Liver (tissue), 8 donors: ENCODE measurements at regions not wholly inside any gene's neighbourhood (a gene's known extent, or its start where the extent isn't known, plus 50 kb on each side); places are given as distances from the start of the nearest gene placed in this dataset.

Experiments
- DNase-seq: peaks from one replicate; pipeline ENCODE4 v3.0.0-alpha.2; 2017; ENCODE audit warnings: low spot score
- H3K27ac ChIP-seq, 2 donors: one replicate each; pipeline ENCODE4 v1.7.0; 2013; ENCODE audit warnings: inconsistent platforms in 2 of 2, low read length in 2 of 2, control low read depth in 1 of 2, low read depth in 1 of 2, mild to moderate bottlenecking in 1 of 2
- H3K27me3 ChIP-seq, 4 donors: one replicate each; pipeline versions ENCODE4 v1.6.1 to v1.7.0; 2013; ENCODE audit warnings: low read length in 3 of 4, inconsistent platforms in 1 of 4, mild to moderate bottlenecking in 1 of 4, moderate library complexity in 1 of 4; ENCODE audit not compliant: control insufficient read depth in 4 of 4, insufficient read depth in 4 of 4
- H3K36me3 ChIP-seq, 4 donors: one replicate each; pipeline versions ENCODE4 v1.6.1 to v1.7.0; 2013; ENCODE audit warnings: low read length in 3 of 4, mild to moderate bottlenecking in 3 of 4, low read depth in 1 of 4, moderate library complexity in 1 of 4; ENCODE audit not compliant: control insufficient read depth in 4 of 4, insufficient read depth in 3 of 4
- H3K4me1 ChIP-seq, 4 donors: one replicate each; pipeline versions ENCODE4 v1.6.1 to v1.7.0; 2013; ENCODE audit warnings: low read length in 3 of 4, mild to moderate bottlenecking in 3 of 4, moderate library complexity in 1 of 4; ENCODE audit not compliant: control insufficient read depth in 4 of 4, insufficient read depth in 4 of 4
- H3K4me3 ChIP-seq, 3 donors: one replicate each; pipeline versions ENCODE4 v1.6.1 to v1.7.0; 2013; ENCODE audit warnings: low read length in 3 of 3, control low read depth in 1 of 3, low read depth in 1 of 3, mild to moderate bottlenecking in 1 of 3
- H3K9ac ChIP-seq, 2 donors: one replicate each; pipeline ENCODE4 v1.7.0; 2013; ENCODE audit warnings: low read length in 2 of 2, mild to moderate bottlenecking in 2 of 2, moderate library complexity in 2 of 2, control low read depth in 1 of 2, low read depth in 1 of 2
- H3K9me3 ChIP-seq, 4 donors: one replicate each; pipeline versions ENCODE4 v1.6.1 to v1.7.0; 2013; ENCODE audit warnings: low read length in 3 of 4; ENCODE audit not compliant: control insufficient read depth in 4 of 4
- EGR1 ChIP-seq, 2 donors: IDR thresholded peaks; 2 replicates each; pipeline ENCODE4 v1.6.1; 2016 to 2018; ENCODE audit warnings: antibody characterized with exemption in 2 of 2, low read depth in 2 of 2
- FOXA1 ChIP-seq: IDR thresholded peaks from 2 replicates; pipeline ENCODE4 v1.6.1; 2016; ENCODE audit warnings: antibody characterized with exemption
- FOXA2 ChIP-seq: IDR thresholded peaks from 2 replicates; pipeline ENCODE4 v1.6.1; 2016; ENCODE audit warnings: antibody characterized with exemption
- HNF4A ChIP-seq, 2 donors: conservative IDR thresholded peaks; 2 replicates each; pipeline ENCODE4 v1.6.1; 2016; ENCODE audit warnings: antibody characterized with exemption in 2 of 2, mild to moderate bottlenecking in 2 of 2
- HNF4G ChIP-seq: IDR thresholded peaks from 2 replicates; pipeline ENCODE4 v1.6.1; 2016; ENCODE audit warnings: antibody characterized with exemption
- JUND ChIP-seq, 2 donors: IDR thresholded peaks; 2 replicates each; pipeline ENCODE4 v1.6.1; 2016; ENCODE audit warnings: antibody characterized with exemption in 2 of 2
- NR2F2 ChIP-seq: IDR thresholded peaks from 2 replicates; pipeline ENCODE4 v1.6.1; 2016; ENCODE audit warnings: antibody characterized with exemption
- RAD21 ChIP-seq, 2 donors: IDR thresholded peaks; 2 replicates each; pipeline ENCODE4 v1.6.1; 2016; ENCODE audit warnings: antibody characterized with exemption in 2 of 2, mild to moderate bottlenecking in 2 of 2
- RXRA ChIP-seq, 2 donors: IDR thresholded peaks; 2 replicates each; pipeline ENCODE4 v1.6.1; 2017 to 2018; ENCODE audit warnings: antibody characterized with exemption in 2 of 2, mild to moderate bottlenecking in 1 of 2
- SP1 ChIP-seq: IDR thresholded peaks from 2 replicates; pipeline ENCODE4 v1.6.1; 2018; ENCODE audit warnings: antibody characterized with exemption, mild to moderate bottlenecking
- YY1 ChIP-seq: IDR thresholded peaks from 2 replicates; pipeline ENCODE4 v1.6.1; 2016; ENCODE audit warnings: antibody characterized with exemption, mild to moderate bottlenecking
- WGBS: extraction: QIAGEN DNeasy Blood & Tissue Kit; methylation state at CpG from one replicate; pipeline ENCODE4 v1.1.7; 2013; 5-methylcytosine and 5-hydroxymethylcytosine counted together
- TF ChIP-seq, protein P1 (sequence below): IDR thresholded peaks from 2 replicates; pipeline ENCODE4 v1.6.1; 2016; ENCODE audit warnings: antibody characterized with exemption, mild to moderate bottlenecking
- TF ChIP-seq, protein P2 (sequence below): IDR thresholded peaks from 2 replicates; pipeline ENCODE4 v1.6.1; 2016; ENCODE audit warnings: antibody characterized with exemption
- TF ChIP-seq, protein P3 (sequence below): IDR thresholded peaks from 2 replicates; pipeline ENCODE4 v1.6.1; 2016; ENCODE audit warnings: antibody characterized with exemption
- TF ChIP-seq, protein P4 (sequence below): fragments of 150-350 bp; IDR thresholded peaks from 2 replicates; pipeline ENCODE4 v1.5.1; 2017; ENCODE audit warnings: improper control_type of control experiment, low read depth, low read length; ENCODE audit not compliant: missing input control
- TF ChIP-seq, protein P5 (sequence below): IDR thresholded peaks from 2 replicates; pipeline ENCODE4 v1.6.1; 2016; ENCODE audit warnings: antibody characterized with exemption
- donor health status: healthy.
- donor health status: healthy.
- donor health status: healthy.
- donor health status: healthy.
- donor health status: healthy.

DNA sequence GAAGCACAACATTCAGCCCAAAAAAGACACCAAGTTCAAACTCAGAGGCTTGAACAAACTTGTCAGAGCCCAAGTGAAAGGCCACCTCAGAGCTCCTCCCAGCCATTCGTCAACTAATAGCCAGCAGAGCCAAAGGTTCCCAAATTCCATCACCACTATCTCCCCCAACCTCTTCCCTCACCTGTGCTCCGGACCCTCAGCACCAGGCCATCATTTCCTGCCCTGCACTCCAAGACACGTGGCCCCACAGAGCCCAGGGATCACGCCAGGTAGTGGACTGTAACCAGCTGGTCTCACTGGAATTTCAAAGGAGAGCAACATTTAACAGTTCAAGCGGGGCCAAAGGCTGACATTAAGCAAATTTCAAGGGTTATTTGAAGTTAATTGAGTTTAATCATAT, 245.2 kb upstream of the IGF1R start:
- TF ChIP-seq, protein P1, sequence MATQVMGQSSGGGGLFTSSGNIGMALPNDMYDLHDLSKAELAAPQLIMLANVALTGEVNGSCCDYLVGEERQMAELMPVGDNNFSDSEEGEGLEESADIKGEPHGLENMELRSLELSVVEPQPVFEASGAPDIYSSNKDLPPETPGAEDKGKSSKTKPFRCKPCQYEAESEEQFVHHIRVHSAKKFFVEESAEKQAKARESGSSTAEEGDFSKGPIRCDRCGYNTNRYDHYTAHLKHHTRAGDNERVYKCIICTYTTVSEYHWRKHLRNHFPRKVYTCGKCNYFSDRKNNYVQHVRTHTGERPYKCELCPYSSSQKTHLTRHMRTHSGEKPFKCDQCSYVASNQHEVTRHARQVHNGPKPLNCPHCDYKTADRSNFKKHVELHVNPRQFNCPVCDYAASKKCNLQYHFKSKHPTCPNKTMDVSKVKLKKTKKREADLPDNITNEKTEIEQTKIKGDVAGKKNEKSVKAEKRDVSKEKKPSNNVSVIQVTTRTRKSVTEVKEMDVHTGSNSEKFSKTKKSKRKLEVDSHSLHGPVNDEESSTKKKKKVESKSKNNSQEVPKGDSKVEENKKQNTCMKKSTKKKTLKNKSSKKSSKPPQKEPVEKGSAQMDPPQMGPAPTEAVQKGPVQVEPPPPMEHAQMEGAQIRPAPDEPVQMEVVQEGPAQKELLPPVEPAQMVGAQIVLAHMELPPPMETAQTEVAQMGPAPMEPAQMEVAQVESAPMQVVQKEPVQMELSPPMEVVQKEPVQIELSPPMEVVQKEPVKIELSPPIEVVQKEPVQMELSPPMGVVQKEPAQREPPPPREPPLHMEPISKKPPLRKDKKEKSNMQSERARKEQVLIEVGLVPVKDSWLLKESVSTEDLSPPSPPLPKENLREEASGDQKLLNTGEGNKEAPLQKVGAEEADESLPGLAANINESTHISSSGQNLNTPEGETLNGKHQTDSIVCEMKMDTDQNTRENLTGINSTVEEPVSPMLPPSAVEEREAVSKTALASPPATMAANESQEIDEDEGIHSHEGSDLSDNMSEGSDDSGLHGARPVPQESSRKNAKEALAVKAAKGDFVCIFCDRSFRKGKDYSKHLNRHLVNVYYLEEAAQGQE: no peak
- TF ChIP-seq HNF4G: no peak
- TF ChIP-seq YY1: no peak
- TF ChIP-seq FOXA2: no peak
- no peak for TF ChIP-seq SP1
- DNase-seq: no peak
- H3K36me3 ChIP-seq: no peaks in the 10 kb centered on the region
- no peak overlapping the region for H3K9ac ChIP-seq
- H3K27me3 ChIP-seq: peaks cover 0 to 4% (median 0%) of the 10 kb centered on the region in 4 donors
- no peak overlapping the region for H3K27ac ChIP-seq
- H3K9me3 ChIP-seq: no peaks in the 10 kb centered on the region
- WGBS: 84% methylated on average over 5 of the region's 5 CpGs
- no peak overlapping the region for H3K4me3 ChIP-seq
- no peaks in the 10 kb centered on the region for H3K4me1 ChIP-seq

DNA sequence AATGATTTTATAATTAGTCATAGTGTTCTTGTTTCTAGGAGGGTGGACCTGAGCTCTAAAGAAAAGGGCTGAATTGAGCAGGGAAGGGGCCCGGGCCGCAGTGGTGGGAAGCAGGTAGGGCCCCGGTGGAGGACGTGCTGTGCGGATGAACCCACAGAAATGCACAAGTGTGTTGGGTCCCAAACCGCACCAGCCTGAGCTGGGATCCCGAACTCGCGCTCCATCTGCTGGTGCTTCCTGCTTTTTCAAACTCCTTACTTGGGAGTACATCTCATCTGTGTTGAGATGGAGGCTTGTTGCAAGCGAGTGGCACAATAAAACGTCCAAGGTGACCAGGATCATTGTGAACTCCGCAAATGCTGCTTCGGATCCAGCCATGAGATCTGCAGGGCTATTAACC, 244.8 kb upstream of the IGF1R start:
- DNase-seq: no peak
- TF ChIP-seq, protein P1: no peak
- TF ChIP-seq, protein P2, sequence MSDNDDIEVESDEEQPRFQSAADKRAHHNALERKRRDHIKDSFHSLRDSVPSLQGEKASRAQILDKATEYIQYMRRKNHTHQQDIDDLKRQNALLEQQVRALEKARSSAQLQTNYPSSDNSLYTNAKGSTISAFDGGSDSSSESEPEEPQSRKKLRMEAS: no peak
- no peak for TF ChIP-seq FOXA2
- TF ChIP-seq EGR1 (IDR thresholded peaks at IDR 0.05; ENCODE audit: low read depth in 2 of 2): no peak
- TF ChIP-seq, protein P3, sequence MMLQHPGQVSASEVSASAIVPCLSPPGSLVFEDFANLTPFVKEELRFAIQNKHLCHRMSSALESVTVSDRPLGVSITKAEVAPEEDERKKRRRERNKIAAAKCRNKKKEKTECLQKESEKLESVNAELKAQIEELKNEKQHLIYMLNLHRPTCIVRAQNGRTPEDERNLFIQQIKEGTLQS: no peak
- TF ChIP-seq RXRA (IDR thresholded peaks at IDR 0.05): no peak
- TF ChIP-seq, protein P4, sequence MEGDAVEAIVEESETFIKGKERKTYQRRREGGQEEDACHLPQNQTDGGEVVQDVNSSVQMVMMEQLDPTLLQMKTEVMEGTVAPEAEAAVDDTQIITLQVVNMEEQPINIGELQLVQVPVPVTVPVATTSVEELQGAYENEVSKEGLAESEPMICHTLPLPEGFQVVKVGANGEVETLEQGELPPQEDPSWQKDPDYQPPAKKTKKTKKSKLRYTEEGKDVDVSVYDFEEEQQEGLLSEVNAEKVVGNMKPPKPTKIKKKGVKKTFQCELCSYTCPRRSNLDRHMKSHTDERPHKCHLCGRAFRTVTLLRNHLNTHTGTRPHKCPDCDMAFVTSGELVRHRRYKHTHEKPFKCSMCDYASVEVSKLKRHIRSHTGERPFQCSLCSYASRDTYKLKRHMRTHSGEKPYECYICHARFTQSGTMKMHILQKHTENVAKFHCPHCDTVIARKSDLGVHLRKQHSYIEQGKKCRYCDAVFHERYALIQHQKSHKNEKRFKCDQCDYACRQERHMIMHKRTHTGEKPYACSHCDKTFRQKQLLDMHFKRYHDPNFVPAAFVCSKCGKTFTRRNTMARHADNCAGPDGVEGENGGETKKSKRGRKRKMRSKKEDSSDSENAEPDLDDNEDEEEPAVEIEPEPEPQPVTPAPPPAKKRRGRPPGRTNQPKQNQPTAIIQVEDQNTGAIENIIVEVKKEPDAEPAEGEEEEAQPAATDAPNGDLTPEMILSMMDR: no peak
- TF ChIP-seq JUND (IDR thresholded peaks at IDR 0.05): no peak
- no peak for TF ChIP-seq HNF4G
- no peak for TF ChIP-seq SP1
- no peak for TF ChIP-seq FOXA1
- TF ChIP-seq YY1: no peak
- TF ChIP-seq HNF4A (conservative IDR thresholded peaks at IDR 0.05): no peak
- TF ChIP-seq RAD21 (IDR thresholded peaks at IDR 0.05): no peak
- TF ChIP-seq, protein P5, sequence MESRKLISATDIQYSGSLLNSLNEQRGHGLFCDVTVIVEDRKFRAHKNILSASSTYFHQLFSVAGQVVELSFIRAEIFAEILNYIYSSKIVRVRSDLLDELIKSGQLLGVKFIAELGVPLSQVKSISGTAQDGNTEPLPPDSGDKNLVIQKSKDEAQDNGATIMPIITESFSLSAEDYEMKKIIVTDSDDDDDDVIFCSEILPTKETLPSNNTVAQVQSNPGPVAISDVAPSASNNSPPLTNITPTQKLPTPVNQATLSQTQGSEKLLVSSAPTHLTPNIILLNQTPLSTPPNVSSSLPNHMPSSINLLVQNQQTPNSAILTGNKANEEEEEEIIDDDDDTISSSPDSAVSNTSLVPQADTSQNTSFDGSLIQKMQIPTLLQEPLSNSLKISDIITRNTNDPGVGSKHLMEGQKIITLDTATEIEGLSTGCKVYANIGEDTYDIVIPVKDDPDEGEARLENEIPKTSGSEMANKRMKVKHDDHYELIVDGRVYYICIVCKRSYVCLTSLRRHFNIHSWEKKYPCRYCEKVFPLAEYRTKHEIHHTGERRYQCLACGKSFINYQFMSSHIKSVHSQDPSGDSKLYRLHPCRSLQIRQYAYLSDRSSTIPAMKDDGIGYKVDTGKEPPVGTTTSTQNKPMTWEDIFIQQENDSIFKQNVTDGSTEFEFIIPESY: no peak
- TF ChIP-seq NR2F2: no peak
- Histone ChIP-seq H3K9me3 (no peaks in the 10 kb centered on the region), H3K27ac (no peak overlapping the region), H3K36me3 (no peaks in the 10 kb centered on the region), H3K4me1 (no peaks in the 10 kb centered on the region), H3K27me3 (peaks cover 0 to 4% (median 0%) of the 10 kb centered on the region in 4 donors), H3K4me3 (no peak overlapping the region), H3K9ac (no peak overlapping the region)
- 89% methylated on average over 13 of the region's 13 CpGs for WGBS
